HepG2 (cell line): ENCODE measurements at regions not wholly inside any gene's neighbourhood (a gene's known extent, or its start where the extent isn't known, plus 50 kb on each side); places are given as distances from the start of the nearest gene placed in this dataset.

ENCODE experiments used
- ATAC-seq: fragments of 200-7000 bp; cut with Tn5 transposase; 3 replicates; pipeline ENCODE4 v1.9.1; 2020; ENCODE audit warnings: mild to moderate bottlenecking, moderate library complexity
- BruUV-seq: library from RNA; stranded (reverse); fragments of 400-500 nt; replicated peaks from 2 replicates; lab custom pipeline; 2021; lab: Mats Ljungman, UMichigan
- CTCF ChIA-PET: fragments of 300-600 bp; formaldehyde crosslinking; extraction: SDS; loops from one replicate; lab custom pipeline; 2021; ENCODE audit warnings: low total read pairs, inconsistent platforms, low intra/inter-chr PET ratio; lab: Yijun Ruan, JAX
- POLR2A ChIA-PET: fragments of 350-600 bp; sonication (Branson Sonifier 250); formaldehyde crosslinking; loops from one replicate; lab custom pipeline; 2020; ENCODE audit warnings: antibody characterized with exemption, inconsistent platforms; lab: Yijun Ruan, JAX
- DNase-seq: peaks from one replicate; pipeline ENCODE4 v3.0.0-alpha.2; 2015; ENCODE audit warnings: low spot score
- FAIRE-seq: peaks from 3 replicates; lab custom pipeline; 2011; peaks lifted over from hg19 to GRCh38; lab: Jason Lieb, UNC
- H2AFZ ChIP-seq: one replicate; pipeline ENCODE4 v1.6.1; 2011; ENCODE audit warnings: low read length, inconsistent platforms
- H3K27ac ChIP-seq: fragments of 300-600 bp; 3 replicates; pipeline ENCODE4 v1.8.0; 2011; ENCODE audit warnings: mixed run types, mild to moderate bottlenecking, mixed read lengths, low read length, inconsistent platforms; ENCODE audit not compliant: insufficient read depth; ENCODE audit errors: extremely low read length
- H3K27me3 ChIP-seq, 2 experiments: fragments of 200-600 bp in 1 of 2; 2 replicates in 1 of 2; 3 replicates in 1 of 2; pipeline versions ENCODE4 v1.6.0 to v1.8.0; 2011; ENCODE audit warnings: low read length in 2 of 2, mild to moderate bottlenecking in 2 of 2, moderate library complexity in 2 of 2, inconsistent platforms in 1 of 2; ENCODE audit not compliant: insufficient read depth in 2 of 2, control insufficient read depth in 1 of 2
- H3K36me3 ChIP-seq, 2 experiments: fragments of 200-600 bp in 1 of 2; replicated peaks in 1 of 2; 2 replicates in 1 of 2; 3 replicates in 1 of 2; pipeline versions ENCODE4 v1.5.1 to v1.8.0; 2011; ENCODE audit warnings: low read length in 2 of 2, inconsistent platforms in 1 of 2; ENCODE audit not compliant: insufficient read depth in 2 of 2, control insufficient read depth in 1 of 2
- H3K4me1 ChIP-seq: 2 replicates; pipeline ENCODE4 v1.5.1; 2012; ENCODE audit warnings: low read length, inconsistent platforms; ENCODE audit not compliant: insufficient read depth
- H3K4me2 ChIP-seq: 2 replicates; pipeline ENCODE4 v1.6.0; 2011; ENCODE audit warnings: low read depth, low read length, inconsistent platforms
- H3K4me3 ChIP-seq, 3 experiments: fragments of 200-600 bp in 1 of 3; sonication (generic), shearing (Covaris generic) in 1 of 3; replicated peaks in 1 of 3; 2 replicates each; pipeline ENCODE4 v1.5.1; 2011 to 2016; ENCODE audit warnings: low read length in 3 of 3, inconsistent platforms in 2 of 3, low read depth in 2 of 3, mild to moderate bottlenecking in 2 of 3, control low read depth in 1 of 3, mixed read lengths in 1 of 3; ENCODE audit not compliant: insufficient read depth in 1 of 3
- H3K79me2 ChIP-seq: one replicate; pipeline ENCODE4 v1.6.1; 2011; ENCODE audit warnings: low read length, inconsistent platforms; ENCODE audit not compliant: insufficient read depth
- H3K9ac ChIP-seq: 2 replicates; pipeline ENCODE4 v1.6.0; 2011; ENCODE audit warnings: mild to moderate bottlenecking, low read depth, low read length, inconsistent platforms; ENCODE audit not compliant: insufficient read depth
- H3K9me3 ChIP-seq: 2 replicates; pipeline ENCODE4 v1.5.1; 2012; ENCODE audit warnings: mild to moderate bottlenecking, low read length
- H4K20me1 ChIP-seq: 2 replicates; pipeline ENCODE4 v1.6.0; 2011; ENCODE audit warnings: inconsistent platforms, mild to moderate bottlenecking, low read length, moderate library complexity; ENCODE audit not compliant: insufficient read depth
- KAT7 ChIP-seq: IDR thresholded peaks from 2 replicates; pipeline ENCODE4 v1.6.1; 2018; ENCODE audit warnings: borderline replicate concordance, missing compliant biosample characterization
- KDM4B ChIP-seq: sonication (generic); formaldehyde crosslinking; IDR thresholded peaks from 2 replicates; pipeline ENCODE4 v1.4.0; 2020; ENCODE audit warnings: missing genetic modification reagents
- MIXL1 ChIP-seq: IDR thresholded peaks from 2 replicates; pipeline ENCODE4 v1.6.1; 2016
- SAP130 ChIP-seq: IDR thresholded peaks from 2 replicates; pipeline ENCODE4 v1.6.1; 2016; ENCODE audit warnings: low read depth
- SP140L ChIP-seq: sonication (generic); formaldehyde crosslinking; IDR thresholded peaks from 2 replicates; pipeline ENCODE4 v1.4.0; 2020; ENCODE audit warnings: missing genetic modification reagents, borderline replicate concordance
- SYNCRIP ChIP-seq: fragments of 200-400 bp; formaldehyde crosslinking; IDR thresholded peaks from 2 replicates; pipeline ENCODE4 v1.6.1; 2018; ENCODE audit warnings: mild to moderate bottlenecking, low read depth, low read length; ENCODE audit not compliant: insufficient read depth
- ZNF335 ChIP-seq: sonication (generic); formaldehyde crosslinking; IDR thresholded peaks from 2 replicates; pipeline ENCODE4 v1.4.0; 2020; ENCODE audit warnings: missing genetic modification reagents
- ZNF567 ChIP-seq: sonication (generic); formaldehyde crosslinking; IDR thresholded peaks from 2 replicates; pipeline ENCODE4 v1.8.1; 2023; ENCODE audit warnings: mild to moderate bottlenecking, missing genetic modification reagents, borderline replicate concordance
- ZNF670 ChIP-seq: sonication (generic); formaldehyde crosslinking; IDR thresholded peaks from 2 replicates; pipeline ENCODE4 v1.8.0; 2022; ENCODE audit warnings: mild to moderate bottlenecking, missing genetic modification reagents, borderline replicate concordance
- ZZZ3 ChIP-seq: sonication (generic); formaldehyde crosslinking; IDR thresholded peaks from 2 replicates; pipeline ENCODE4 v1.4.0; 2020; ENCODE audit warnings: missing genetic modification reagents, mild to moderate bottlenecking, borderline replicate concordance
- WGBS: methylation state at CpG from one replicate; pipeline ENCODE4 v1.1.6; 2017; ENCODE audit warnings: low lambda C conversion rate; 5-methylcytosine and 5-hydroxymethylcytosine counted together
- in situ Hi-C: cut with HindIII; loops from 2 replicates; pipeline ENCODE4 v1.10.0; 2017; ENCODE audit warnings: low pct_unique_long_range_greater_than_20kb; ENCODE audit not compliant: extremely low pct_ligation_motif_present
- intact Hi-C: fragments of 100-400 bp; cut with micrococcal nuclease; formaldehyde crosslinking; loops from one replicate; pipeline ENCODE4 v1.10.0; 2022; ENCODE audit not compliant: unreplicated experiment
- TF ChIP-seq, protein P1 (sequence below): sonication (generic); formaldehyde crosslinking; IDR thresholded peaks from 2 replicates; pipeline ENCODE4 v1.5.1; 2020; ENCODE audit warnings: missing genetic modification reagents, mild to moderate bottlenecking, borderline replicate concordance
- TF ChIP-seq, protein P2 (sequence below): sonication (generic); formaldehyde crosslinking; IDR thresholded peaks from 2 replicates; pipeline ENCODE4 v1.4.0; 2020; ENCODE audit warnings: missing genetic modification reagents
- TF ChIP-seq, protein P3 (sequence below): sonication (generic); formaldehyde crosslinking; IDR thresholded peaks from 2 replicates; pipeline ENCODE4 v1.4.0; 2020; ENCODE audit warnings: missing genetic modification reagents
- TF ChIP-seq, protein P4 (sequence below): IDR thresholded peaks from 2 replicates; pipeline ENCODE4 v1.6.1; 2016; ENCODE audit warnings: control low read depth

DNA sequence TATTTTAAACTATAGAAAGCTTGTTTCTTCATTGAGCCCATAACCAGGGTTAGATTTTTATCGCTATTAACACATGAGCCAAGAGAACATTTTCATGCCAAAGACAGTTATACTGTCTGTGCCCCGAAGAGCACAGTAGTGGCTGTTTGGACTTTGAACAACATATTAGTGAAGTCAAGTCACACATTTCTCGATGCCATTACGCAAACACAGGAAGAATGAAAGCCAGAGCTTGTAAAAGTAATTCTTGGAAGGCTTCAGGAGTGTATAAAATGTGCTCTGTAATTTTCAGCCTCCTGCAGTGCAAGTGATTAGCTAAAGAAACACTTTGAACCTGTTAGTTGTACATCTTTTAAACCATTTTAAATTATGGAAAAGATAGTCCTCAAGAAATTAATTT is 590.7 kb upstream of the PITX2 start:
- Histone ChIP-seq H3K4me1 (no peaks in the 10 kb centered on the region), H3K4me2 (no peak overlapping the region), H3K9ac (no peak overlapping the region), H3K9me3 (no peaks in the 10 kb centered on the region), H3K4me3 (no peak overlapping the region), H4K20me1 (no peaks in the 10 kb centered on the region), H3K36me3 (no peaks in the 10 kb centered on the region), H3K79me2 (no peaks in the 10 kb centered on the region), H2AFZ (no peak overlapping the region), H3K27me3 (no peaks in the 10 kb centered on the region), H3K27ac (no peak overlapping the region)
- POLR2A ChIA-PET, result no interaction called here
- intact Hi-C loops (no loop called here), in situ Hi-C loops (no loop called here)
- CTCF ChIA-PET, result no interaction called here
- ATAC-seq (no peak), DNase-seq (peak; percentile 1), FAIRE-seq (no peak)
- TF ChIP-seq MIXL1 (CRISPR knock-in tag), result no peak
- TF ChIP-seq KDM4B (CRISPR knock-in tag), result no peak
- TF ChIP-seq SAP130 (CRISPR knock-in tag), result no peak
- TF ChIP-seq SYNCRIP, result no peak
- TF ChIP-seq KAT7 (CRISPR knock-in tag), result no peak
- TF ChIP-seq, protein P1, sequence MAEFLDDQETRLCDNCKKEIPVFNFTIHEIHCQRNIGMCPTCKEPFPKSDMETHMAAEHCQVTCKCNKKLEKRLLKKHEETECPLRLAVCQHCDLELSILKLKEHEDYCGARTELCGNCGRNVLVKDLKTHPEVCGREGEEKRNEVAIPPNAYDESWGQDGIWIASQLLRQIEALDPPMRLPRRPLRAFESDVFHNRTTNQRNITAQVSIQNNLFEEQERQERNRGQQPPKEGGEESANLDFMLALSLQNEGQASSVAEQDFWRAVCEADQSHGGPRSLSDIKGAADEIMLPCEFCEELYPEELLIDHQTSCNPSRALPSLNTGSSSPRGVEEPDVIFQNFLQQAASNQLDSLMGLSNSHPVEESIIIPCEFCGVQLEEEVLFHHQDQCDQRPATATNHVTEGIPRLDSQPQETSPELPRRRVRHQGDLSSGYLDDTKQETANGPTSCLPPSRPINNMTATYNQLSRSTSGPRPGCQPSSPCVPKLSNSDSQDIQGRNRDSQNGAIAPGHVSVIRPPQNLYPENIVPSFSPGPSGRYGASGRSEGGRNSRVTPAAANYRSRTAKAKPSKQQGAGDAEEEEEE (CRISPR knock-in tag), result no peak
- TF ChIP-seq ZNF567 (CRISPR knock-in tag), result no peak
- no peak for TF ChIP-seq ZNF335
- TF ChIP-seq ZNF670, result no peak
- TF ChIP-seq, protein P2, sequence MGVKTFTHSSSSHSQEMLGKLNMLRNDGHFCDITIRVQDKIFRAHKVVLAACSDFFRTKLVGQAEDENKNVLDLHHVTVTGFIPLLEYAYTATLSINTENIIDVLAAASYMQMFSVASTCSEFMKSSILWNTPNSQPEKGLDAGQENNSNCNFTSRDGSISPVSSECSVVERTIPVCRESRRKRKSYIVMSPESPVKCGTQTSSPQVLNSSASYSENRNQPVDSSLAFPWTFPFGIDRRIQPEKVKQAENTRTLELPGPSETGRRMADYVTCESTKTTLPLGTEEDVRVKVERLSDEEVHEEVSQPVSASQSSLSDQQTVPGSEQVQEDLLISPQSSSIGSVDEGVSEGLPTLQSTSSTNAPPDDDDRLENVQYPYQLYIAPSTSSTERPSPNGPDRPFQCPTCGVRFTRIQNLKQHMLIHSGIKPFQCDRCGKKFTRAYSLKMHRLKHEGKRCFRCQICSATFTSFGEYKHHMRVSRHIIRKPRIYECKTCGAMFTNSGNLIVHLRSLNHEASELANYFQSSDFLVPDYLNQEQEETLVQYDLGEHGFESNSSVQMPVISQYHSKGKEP (CRISPR knock-in tag), result no peak
- TF ChIP-seq, protein P3, sequence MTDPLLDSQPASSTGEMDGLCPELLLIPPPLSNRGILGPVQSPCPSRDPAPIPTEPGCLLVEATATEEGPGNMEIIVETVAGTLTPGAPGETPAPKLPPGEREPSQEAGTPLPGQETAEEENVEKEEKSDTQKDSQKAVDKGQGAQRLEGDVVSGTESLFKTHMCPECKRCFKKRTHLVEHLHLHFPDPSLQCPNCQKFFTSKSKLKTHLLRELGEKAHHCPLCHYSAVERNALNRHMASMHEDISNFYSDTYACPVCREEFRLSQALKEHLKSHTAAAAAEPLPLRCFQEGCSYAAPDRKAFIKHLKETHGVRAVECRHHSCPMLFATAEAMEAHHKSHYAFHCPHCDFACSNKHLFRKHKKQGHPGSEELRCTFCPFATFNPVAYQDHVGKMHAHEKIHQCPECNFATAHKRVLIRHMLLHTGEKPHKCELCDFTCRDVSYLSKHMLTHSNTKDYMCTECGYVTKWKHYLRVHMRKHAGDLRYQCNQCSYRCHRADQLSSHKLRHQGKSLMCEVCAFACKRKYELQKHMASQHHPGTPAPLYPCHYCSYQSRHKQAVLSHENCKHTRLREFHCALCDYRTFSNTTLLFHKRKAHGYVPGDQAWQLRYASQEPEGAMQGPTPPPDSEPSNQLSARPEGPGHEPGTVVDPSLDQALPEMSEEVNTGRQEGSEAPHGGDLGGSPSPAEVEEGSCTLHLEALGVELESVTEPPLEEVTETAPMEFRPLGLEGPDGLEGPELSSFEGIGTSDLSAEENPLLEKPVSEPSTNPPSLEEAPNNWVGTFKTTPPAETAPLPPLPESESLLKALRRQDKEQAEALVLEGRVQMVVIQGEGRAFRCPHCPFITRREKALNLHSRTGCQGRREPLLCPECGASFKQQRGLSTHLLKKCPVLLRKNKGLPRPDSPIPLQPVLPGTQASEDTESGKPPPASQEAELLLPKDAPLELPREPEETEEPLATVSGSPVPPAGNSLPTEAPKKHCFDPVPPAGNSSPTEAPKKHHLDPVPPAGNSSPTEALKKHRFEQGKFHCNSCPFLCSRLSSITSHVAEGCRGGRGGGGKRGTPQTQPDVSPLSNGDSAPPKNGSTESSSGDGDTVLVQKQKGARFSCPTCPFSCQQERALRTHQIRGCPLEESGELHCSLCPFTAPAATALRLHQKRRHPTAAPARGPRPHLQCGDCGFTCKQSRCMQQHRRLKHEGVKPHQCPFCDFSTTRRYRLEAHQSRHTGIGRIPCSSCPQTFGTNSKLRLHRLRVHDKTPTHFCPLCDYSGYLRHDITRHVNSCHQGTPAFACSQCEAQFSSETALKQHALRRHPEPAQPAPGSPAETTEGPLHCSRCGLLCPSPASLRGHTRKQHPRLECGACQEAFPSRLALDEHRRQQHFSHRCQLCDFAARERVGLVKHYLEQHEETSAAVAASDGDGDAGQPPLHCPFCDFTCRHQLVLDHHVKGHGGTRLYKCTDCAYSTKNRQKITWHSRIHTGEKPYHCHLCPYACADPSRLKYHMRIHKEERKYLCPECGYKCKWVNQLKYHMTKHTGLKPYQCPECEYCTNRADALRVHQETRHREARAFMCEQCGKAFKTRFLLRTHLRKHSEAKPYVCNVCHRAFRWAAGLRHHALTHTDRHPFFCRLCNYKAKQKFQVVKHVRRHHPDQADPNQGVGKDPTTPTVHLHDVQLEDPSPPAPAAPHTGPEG (CRISPR knock-in tag), result no peak
- TF ChIP-seq ZZZ3 (CRISPR knock-in tag), result no peak
- TF ChIP-seq, protein P4, sequence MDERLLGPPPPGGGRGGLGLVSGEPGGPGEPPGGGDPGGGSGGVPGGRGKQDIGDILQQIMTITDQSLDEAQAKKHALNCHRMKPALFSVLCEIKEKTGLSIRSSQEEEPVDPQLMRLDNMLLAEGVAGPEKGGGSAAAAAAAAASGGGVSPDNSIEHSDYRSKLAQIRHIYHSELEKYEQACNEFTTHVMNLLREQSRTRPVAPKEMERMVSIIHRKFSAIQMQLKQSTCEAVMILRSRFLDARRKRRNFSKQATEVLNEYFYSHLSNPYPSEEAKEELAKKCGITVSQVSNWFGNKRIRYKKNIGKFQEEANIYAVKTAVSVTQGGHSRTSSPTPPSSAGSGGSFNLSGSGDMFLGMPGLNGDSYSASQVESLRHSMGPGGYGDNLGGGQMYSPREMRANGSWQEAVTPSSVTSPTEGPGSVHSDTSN (CRISPR knock-in tag), result no peak
- no peak for TF ChIP-seq SP140L
- BruUV-seq, result no TSS peak
- 12% methylated on average over 4 of the region's 4 CpGs for whole genome bisulfite sequencing
